Fibroblast of pulmonary artery (primary cell): ENCODE measurements at regions not wholly inside any gene's neighbourhood (a gene's known extent, or its start where the extent isn't known, plus 50 kb on each side); places are given as distances from the start of the nearest gene placed in this dataset.

Experiments
- DNase-seq: peaks from one replicate; pipeline ENCODE4 v3.0.0-alpha.2; 2010; ENCODE audit warnings: low read depth
- H3K4me3 ChIP-seq: replicated peaks from 2 replicates; pipeline ENCODE4 v1.5.1; 2011; ENCODE audit warnings: low read depth, mild to moderate bottlenecking, control low read depth, low read length, moderate library complexity
- TF ChIP-seq, protein P1 (sequence below): IDR thresholded peaks from 2 replicates; pipeline ENCODE4 v1.5.1; 2011; ENCODE audit warnings: mild to moderate bottlenecking, control low read depth, low read length, inconsistent platforms; ENCODE audit errors: missing control alignments

DNA sequence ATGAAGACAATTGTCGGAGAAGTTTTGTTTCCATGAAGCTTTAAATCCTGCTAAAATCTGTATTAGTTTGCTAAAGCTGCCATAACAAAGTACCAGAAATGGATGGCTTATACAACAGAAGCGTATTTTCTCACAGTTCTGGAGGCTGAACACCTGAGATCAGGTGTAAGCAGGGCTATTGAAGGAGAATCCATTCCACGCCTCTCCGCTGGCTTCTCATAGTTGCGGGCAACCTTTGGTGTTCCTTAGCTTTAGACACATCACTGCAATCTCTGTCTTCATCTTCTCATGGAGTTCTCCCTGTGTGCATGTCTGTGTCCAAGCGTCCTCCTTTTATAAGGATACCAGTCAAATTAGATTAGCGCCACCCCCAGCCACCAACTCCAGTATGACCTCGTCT lies 159.9 kb upstream of the CDYL start:
- DNase-seq = no peak
- TF ChIP-seq, protein P1, sequence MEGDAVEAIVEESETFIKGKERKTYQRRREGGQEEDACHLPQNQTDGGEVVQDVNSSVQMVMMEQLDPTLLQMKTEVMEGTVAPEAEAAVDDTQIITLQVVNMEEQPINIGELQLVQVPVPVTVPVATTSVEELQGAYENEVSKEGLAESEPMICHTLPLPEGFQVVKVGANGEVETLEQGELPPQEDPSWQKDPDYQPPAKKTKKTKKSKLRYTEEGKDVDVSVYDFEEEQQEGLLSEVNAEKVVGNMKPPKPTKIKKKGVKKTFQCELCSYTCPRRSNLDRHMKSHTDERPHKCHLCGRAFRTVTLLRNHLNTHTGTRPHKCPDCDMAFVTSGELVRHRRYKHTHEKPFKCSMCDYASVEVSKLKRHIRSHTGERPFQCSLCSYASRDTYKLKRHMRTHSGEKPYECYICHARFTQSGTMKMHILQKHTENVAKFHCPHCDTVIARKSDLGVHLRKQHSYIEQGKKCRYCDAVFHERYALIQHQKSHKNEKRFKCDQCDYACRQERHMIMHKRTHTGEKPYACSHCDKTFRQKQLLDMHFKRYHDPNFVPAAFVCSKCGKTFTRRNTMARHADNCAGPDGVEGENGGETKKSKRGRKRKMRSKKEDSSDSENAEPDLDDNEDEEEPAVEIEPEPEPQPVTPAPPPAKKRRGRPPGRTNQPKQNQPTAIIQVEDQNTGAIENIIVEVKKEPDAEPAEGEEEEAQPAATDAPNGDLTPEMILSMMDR = no peak
- no peak overlapping the region for H3K4me3 ChIP-seq

- TF ChIP-seq, protein P1 = no peak
- no peak overlapping the region for H3K4me3 ChIP-seq
- DNase-seq = peak; percentile 90
Measured at GRCh38 chr6:4615891-4616290, 160.3 kb upstream of the CDYL start.

GRCh38 chr6:4615231-4615630 lies 161.0 kb upstream of the CDYL start:
- TF ChIP-seq, protein P1 = no peak
- no peak overlapping the region for H3K4me3 ChIP-seq
- DNase-seq = no peak

- H3K4me3 ChIP-seq = no peak overlapping the region
- TF ChIP-seq, protein P1 = no peak
- no peak for DNase-seq
Measured at GRCh38 chr6:4614637-4615036, 161.6 kb upstream of the CDYL start.

- TF ChIP-seq, protein P1 = no peak
- no peak for DNase-seq
- H3K4me3 ChIP-seq = no peak overlapping the region
Measured at GRCh38 chr6:4613795-4614194, 162.4 kb upstream of the CDYL start.

GRCh38 chr6:4613381-4613780 lies 162.8 kb upstream of the CDYL start:
- TF ChIP-seq, protein P1 = no peak
- H3K4me3 ChIP-seq = no peak overlapping the region
- no peak for DNase-seq

GRCh38 chr6:4612636-4613171 lies 163.5 kb upstream of the CDYL start:
- peak; percentile 84 for DNase-seq
- H3K4me3 ChIP-seq = no peak overlapping the region
- TF ChIP-seq, protein P1 = no peak
